Gastrocnemius medialis (tissue), 4 donors: ENCODE measurements at regions not wholly inside any gene's neighbourhood (a gene's known extent, or its start where the extent isn't known, plus 50 kb on each side); places are given as distances from the start of the nearest gene placed in this dataset.

Source experiments
- ATAC-seq, 2 donors: fragments of 150-250 bp; one replicate each; pipeline ENCODE4 v1.9.1; 2016
- DNase-seq, 2 donors: peaks; one replicate each; pipeline ENCODE4 v3.0.0-alpha.2; 2019
- H3K27ac ChIP-seq, 4 donors: fragments of 200-600 bp; sonication (generic); 1 replicate in 1 of 4; 2 replicates in 3 of 4; pipeline ENCODE4 v1.5.1; 2016 to 2018; ENCODE audit warnings: mild to moderate bottlenecking in 2 of 4, moderate library complexity in 1 of 4
- H3K27me3 ChIP-seq, 3 donors: fragments of 200-600 bp; sonication (generic) in 2 of 3; 1 replicate in 1 of 3; 2 replicates in 2 of 3; pipeline versions ENCODE4 v1.5.1 to v1.6.0; 2016 to 2019; ENCODE audit warnings: mild to moderate bottlenecking in 1 of 3, moderate library complexity in 1 of 3
- H3K36me3 ChIP-seq, 2 donors: fragments of 200-600 bp; sonication (generic) in 1 of 2; one replicate each; pipeline ENCODE4 v1.5.1; 2017 to 2018
- H3K4me1 ChIP-seq, 2 donors: fragments of 200-600 bp; sonication (generic) in 1 of 2; one replicate each; pipeline ENCODE4 v1.5.1; 2016 to 2017; ENCODE audit warnings: mild to moderate bottlenecking in 2 of 2
- H3K4me3 ChIP-seq, 4 donors: fragments of 200-600 bp; sonication (generic) in 3 of 4; 1 replicate in 1 of 4; 2 replicates in 3 of 4; pipeline ENCODE4 v1.5.1; 2016 to 2019; ENCODE audit warnings: mild to moderate bottlenecking in 2 of 4
- H3K9me3 ChIP-seq, 3 donors: fragments of 200-600 bp; sonication (generic) in 2 of 3; 1 replicate in 1 of 3; 2 replicates in 2 of 3; pipeline ENCODE4 v1.5.1; 2016 to 2019
- CTCF ChIP-seq, 5 experiments: fragments of 450-650 bp in 3 of 5; fragments of 200-600 bp in 2 of 5; sonication (generic) in 2 of 5; IDR thresholded peaks in 4 of 5; conservative IDR thresholded peaks in 1 of 5; 1 replicate in 4 of 5; 2 replicates in 1 of 5; pipeline ENCODE4 v1.5.1; 2016 to 2019; ENCODE audit warnings: antibody characterized with exemption in 5 of 5, mild to moderate bottlenecking in 3 of 5, moderate library complexity in 3 of 5
- POLR2A ChIP-seq, 2 donors: fragments of 450-650 bp; IDR thresholded peaks; one replicate each; pipeline ENCODE4 v1.6.1; 2017; ENCODE audit warnings: antibody characterized with exemption in 2 of 2, mild to moderate bottlenecking in 2 of 2, moderate library complexity in 2 of 2
- in situ Hi-C, 4 donors: fragments of 200-750 bp; cut with MboI; loops; one replicate each; pipeline versions ENCODE4 v1.15.0 to v1.8.0; 2017; ENCODE audit warnings: low sequenced_read_pairs in 4 of 4
- intact Hi-C: fragments of 100-400 bp; cut with DNase I; formaldehyde crosslinking; loops from one replicate; pipeline ENCODE4 v1.15.1; 2023; ENCODE audit warnings: low total_unique reads

GRCh38 chr6:124882579-124883393 is 79.5 kb upstream of the RNF217 start:
- in situ Hi-C loops: no loop called here
- no peak for ATAC-seq
- peaks cover 11 to 19% of the 10 kb centered on the region in 2 donors for H3K4me1 ChIP-seq
- no peak overlapping the region for H3K4me3 ChIP-seq
- H3K27me3 ChIP-seq: no peaks in the 10 kb centered on the region
- H3K9me3 ChIP-seq: no peaks in the 10 kb centered on the region
- no peak overlapping the region for H3K27ac ChIP-seq
- no peak for DNase-seq
- TF ChIP-seq CTCF (IDR thresholded peaks at IDR 0.05 in 4 of 5, conservative IDR thresholded peaks at IDR 0.05 in 1 of 5) (no peak), POLR2A (IDR thresholded peaks at IDR 0.05) (no peak)
- H3K36me3 ChIP-seq: no peaks in the 10 kb centered on the region
- intact Hi-C loops: no loop called here

- H3K9me3 ChIP-seq: no peaks in the 10 kb centered on the region
- peaks cover 19 to 25% of the 10 kb centered on the region in 2 donors for H3K4me1 ChIP-seq
- no peaks in the 10 kb centered on the region for H3K27me3 ChIP-seq
- ATAC-seq (no peak), DNase-seq (no peak)
- intact Hi-C loops (no loop called here), in situ Hi-C loops (no loop called here)
- H3K4me3 ChIP-seq: no peak overlapping the region
- no peak overlapping the region for H3K27ac ChIP-seq
- no peaks in the 10 kb centered on the region for H3K36me3 ChIP-seq
- no peak for TF ChIP-seq POLR2A (IDR thresholded peaks at IDR 0.05)
- TF ChIP-seq CTCF (IDR thresholded peaks at IDR 0.05 in 4 of 5, conservative IDR thresholded peaks at IDR 0.05 in 1 of 5): no peak
These were observed 77.1 kb upstream of the RNF217 start for GRCh38 chr6:124885171-124885570.

DNA sequence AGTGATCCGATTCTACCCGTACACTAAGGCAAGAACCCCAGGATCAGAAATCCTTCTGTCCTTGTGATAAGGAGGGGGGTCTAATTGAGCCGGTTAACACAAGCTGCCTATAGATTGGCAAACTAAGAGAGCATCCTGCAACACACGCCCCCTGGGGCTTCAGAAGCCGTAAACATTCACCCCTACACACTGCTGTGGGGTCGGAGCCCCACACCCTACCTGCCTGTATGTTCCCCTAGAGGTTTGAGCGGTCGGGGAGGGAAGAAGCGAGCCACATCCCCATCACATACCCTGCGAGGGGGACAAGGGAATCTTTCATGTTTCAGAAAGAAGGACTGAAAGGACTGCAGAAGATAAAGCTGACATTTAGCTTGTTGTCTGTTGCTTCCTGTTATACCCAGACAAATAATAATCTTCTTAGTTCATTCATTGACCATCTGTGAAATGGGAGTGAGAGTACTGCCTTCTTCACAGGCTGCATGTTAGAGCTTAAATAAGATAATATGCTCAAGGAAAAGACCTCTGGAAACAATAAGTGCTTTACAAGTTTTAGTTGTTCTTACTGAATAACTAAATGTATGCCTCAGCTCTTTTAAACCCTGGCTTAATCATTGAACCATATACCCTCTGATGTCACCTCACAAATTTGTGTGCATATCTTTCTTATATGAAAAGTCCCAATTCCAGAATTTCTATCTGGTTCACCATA is 74.2 kb upstream of the RNF217 start:
- no peak overlapping the region for H3K27ac ChIP-seq
- H3K27me3 ChIP-seq: no peaks in the 10 kb centered on the region
- no peak for DNase-seq
- no peak for ATAC-seq
- TF ChIP-seq CTCF (IDR thresholded peaks at IDR 0.05 in 4 of 5, conservative IDR thresholded peaks at IDR 0.05 in 1 of 5) (no peak), POLR2A (IDR thresholded peaks at IDR 0.05) (no peak)
- no peaks in the 10 kb centered on the region for H3K36me3 ChIP-seq
- no peak overlapping the region for H3K4me3 ChIP-seq
- H3K4me1 ChIP-seq: peaks cover 8 to 11% of the 10 kb centered on the region in 2 donors
- intact Hi-C loops (no loop called here), in situ Hi-C loops (no loop called here)
- no peaks in the 10 kb centered on the region for H3K9me3 ChIP-seq

DNA sequence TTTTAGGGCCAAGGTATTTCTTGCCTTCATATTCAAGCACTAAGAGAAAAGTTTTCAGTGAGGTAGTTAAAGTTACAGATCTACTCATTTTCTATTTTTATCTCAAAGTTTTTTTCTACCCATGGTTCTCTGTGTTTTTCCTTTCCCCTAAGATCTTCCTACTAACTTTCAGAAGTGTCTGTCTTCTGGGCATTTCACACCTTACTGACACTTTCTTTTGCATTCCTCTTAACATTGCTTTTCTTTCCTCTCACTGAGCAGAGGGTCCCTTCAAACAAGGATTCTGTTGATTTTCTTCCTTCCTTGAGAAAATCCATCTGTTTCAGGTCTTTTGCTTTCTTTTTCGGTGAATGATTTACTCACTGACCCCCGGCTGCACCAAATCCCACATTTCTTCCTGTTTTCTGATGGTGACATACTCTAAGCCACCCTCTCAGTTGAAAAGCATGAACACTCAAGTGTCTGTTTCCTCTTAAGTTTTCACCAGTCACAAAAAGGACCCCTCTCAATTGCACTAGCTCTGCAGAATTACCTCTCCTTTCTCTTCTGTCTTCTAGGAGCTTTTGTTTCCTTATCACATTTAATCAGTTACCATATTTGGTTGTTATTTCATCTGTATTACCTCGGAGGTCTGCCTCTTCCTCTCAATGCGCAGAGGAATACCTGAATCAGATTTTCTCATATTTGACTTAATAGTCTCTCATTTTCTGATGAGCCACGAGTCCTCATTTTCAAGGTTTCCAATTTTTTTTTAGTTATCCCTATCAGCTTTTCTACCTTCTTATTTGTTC is 73.5 kb upstream of the RNF217 start:
- H3K4me1 ChIP-seq: peaks cover 6 to 8% of the 10 kb centered on the region in 2 donors
- no peaks in the 10 kb centered on the region for H3K9me3 ChIP-seq
- no peak for DNase-seq
- no peaks in the 10 kb centered on the region for H3K27me3 ChIP-seq
- in situ Hi-C loops (no loop called here), intact Hi-C loops (no loop called here)
- H3K4me3 ChIP-seq: no peak overlapping the region
- no peak overlapping the region for H3K27ac ChIP-seq
- TF ChIP-seq CTCF (IDR thresholded peaks at IDR 0.05 in 4 of 5, conservative IDR thresholded peaks at IDR 0.05 in 1 of 5) (no peak), POLR2A (IDR thresholded peaks at IDR 0.05) (no peak)
- no peak for ATAC-seq
- H3K36me3 ChIP-seq: no peaks in the 10 kb centered on the region
